ENCODE measurements at regions not wholly inside any gene's neighbourhood (a gene's known extent, or its start where the extent isn't known, plus 50 kb on each side); places are given as distances from the start of the nearest gene placed in this dataset.

DNA sequence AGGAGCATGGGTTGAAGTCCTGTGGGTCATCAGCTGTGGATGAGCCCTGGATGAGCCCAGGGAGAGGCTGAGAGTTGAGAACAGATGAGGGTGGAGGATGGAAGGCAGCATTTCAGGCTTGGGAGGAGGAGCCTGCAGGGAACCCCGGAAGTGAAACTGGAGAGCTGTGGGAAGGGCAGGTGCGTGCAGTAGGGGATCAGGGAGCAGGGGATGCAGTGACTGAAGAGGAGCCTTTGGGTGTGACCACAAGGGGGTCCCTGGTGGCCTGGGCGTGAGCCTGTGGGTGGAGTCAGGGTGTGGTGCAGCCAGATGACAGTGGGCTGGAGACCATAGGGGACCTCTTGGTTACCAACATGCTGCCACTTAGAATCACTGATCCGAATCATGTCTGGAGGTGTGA lies 115.5 kb downstream of the PAPOLA start:
- DNase-seq: no peak

DNA sequence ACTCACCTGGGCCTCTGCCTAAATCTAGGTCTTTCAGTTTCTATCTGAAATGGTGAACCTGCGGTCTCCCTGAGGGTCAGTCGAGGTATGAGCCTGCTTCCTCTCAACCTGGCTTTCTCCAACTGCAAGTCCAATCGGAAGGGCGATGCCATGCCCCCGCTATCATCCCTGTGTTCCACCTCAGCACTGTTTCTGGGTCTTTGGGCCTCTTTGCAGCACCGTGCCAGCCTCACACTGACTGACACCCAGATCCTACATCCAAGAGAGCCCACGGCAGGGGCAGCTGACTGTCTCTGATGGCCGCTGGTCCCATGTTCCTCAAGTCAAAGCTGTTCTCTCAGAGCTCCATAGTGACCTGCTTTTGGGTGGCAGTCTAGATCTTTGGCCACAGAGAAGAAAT lies 120.7 kb downstream of the PAPOLA start:
- no peak for DNase-seq

DNA sequence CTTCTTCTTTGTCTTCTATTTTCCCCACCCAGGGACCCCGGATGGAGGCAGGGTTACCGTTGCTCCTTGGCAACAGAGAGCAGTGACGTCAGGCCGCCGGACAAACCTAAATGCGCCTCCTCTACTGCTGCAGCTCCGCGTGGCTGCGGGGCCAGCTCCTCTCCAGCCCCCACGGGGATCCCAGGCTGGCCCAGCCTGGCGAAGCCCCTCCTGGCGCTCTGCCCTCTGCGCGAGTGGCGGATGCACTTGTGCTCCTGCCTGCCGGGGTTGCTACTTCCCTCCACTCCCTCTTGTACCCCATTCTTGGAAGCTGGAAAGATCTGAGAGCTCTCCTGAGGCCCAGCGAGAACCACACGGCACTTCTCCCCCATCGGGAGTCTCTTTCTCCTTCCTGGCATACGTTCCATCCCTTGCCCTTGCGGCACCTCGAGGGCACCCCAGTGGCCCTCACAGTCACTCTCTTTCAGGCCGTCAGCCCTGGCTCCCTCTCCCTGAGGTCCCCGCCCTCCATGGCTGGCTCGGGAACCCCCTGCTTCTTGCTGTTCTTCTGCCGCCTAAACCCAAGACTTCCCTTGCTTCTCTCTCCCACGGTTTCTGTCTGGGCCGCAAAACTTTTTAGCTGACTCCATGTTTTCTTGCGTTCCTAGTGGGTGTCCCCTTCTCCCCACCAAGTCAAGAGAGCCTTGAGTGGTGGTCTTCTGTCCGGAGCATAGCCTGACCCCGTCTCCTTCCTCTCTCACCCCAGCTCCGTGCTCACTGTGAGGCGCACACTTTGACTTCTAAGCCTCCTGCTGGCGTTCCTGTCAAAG lies 121.7 kb downstream of the PAPOLA start:
- no peak for DNase-seq

DNA sequence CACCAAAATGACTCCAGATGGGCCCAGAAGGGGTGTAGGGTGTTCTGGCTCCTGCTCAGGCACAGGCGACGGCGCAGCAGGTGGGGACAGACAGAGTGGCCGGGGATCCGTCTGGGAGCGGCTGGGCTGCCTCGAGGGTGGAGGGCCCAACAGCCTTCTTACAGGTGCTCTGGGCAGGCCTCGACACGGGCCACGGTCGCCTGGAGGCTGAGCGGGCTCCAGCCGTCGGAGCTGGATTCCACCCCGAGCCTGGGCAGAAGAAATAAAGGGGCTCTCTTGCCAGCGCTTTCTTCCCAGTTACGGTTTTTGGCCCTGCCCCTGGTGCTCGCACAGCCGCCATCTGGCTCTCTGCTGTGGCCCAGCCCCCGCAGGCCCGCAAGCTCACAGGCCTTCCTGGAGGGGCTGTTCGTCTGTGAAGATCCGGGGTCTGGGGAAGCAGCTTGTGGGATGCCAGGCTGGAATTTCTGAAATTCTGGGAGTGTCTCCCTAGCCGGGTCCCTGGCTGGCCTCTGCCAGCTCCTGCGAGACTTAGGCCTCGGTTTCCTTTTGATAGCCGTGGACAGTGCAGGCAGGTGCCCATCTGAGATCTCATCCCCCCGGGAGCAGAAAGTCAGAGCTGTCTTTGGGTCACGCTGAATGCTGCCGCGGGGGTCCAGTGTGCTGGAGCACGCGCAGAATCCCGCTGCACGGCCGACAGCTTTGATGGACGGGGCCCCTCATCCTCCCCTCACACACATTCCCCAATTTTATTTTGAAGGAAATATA lies 122.7 kb downstream of the PAPOLA start:
- no peak for DNase-seq

DNA sequence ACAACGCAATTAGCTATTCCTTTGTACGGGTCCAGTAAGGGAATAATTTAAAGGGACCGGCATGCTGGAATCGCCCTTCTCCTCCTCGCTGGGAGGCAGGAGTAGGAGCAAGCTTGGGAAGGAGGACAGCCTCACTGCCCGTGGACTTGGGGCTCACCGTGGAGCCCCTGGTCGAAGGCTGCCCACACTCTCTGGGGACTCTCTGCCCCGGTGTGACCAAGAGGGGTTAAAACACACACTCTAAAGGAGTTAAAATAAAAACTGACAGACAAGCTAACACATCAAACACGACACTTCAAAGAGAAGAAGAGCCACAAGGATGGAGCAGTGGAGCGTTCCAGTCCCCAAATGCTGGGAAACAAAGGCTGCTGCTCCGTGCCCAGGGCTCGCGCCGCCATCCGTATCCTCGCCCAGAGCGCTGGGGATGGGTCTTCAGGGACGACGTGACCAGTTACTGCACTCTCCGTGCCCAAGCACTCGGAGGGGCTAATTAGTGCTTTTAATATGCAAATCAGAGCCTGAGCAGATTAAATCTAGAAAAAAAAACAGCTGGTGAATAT lies 123.3 kb downstream of the PAPOLA start:
- no peak for DNase-seq

DNA sequence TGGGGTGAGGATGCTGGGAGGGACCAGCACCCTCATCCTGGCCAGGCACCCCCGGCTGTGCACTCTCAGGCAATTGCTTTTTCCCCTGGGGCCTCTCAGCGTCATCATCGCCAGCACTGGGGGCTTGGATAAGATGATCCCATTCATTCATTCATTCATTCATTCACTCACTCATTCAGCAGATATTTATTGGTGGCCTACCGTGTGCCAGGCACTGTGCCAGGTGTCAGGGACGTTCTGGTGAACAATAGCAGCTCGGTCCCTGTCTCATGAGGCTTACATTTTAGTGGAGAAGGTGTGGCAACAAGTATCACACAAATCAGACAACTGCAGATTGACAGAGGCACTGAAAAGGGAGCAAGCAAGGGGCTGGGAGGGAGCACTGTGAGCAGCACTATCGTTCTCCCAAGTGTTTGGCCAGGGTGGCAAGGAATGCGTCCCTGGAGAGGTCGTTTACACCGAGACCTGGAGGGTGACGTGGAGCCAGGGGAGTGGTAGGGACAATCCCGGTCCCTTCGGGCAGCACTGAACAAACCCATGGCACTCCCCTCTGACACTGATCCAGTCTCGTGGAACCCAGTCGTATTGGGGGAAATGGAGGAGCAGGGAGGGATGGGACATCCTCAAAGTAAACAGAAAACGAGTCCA lies 124.1 kb downstream of the PAPOLA start:
- no peak for DNase-seq

DNA sequence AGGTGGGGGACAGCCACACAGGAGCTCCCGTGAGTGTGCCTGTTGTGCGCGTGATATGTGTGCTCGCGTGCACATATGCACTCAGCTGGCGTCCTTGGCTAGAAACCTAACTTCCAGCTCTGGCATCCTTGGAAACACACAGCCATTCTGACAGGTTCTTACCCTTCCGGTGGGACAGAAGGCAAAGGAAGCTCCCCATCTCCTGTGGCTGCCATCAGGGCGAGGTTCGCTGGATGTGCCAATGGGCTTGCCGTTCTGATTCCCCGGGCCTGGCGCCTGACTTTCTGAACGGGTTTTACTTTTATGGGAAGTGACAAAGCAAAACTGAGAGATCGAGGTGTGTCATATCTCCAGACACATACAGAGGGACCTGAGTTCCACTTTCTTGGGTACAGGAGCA lies 124.7 kb downstream of the PAPOLA start:
- DNase-seq: no peak

DNA sequence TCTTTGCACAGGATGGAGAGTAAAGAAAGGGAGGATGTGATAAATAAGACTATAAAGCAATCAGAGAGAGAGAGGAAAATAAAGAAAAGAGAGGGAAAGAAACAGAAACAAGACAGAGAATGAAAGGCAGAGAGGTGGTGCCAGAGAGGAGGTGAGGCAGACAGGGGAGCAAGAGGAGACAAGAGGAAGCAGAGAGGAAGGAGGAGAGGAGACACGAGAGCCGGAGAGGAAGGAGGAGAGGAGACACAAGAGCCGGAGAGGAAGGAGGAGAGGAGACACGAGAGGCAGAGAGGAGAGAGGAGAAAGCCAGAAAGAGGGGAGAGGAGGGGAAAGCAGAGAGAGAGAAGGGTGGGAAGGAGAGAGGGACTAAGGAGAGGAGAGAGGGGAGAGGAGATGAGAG lies 125.2 kb downstream of the PAPOLA start:
- DNase-seq: no peak

DNA sequence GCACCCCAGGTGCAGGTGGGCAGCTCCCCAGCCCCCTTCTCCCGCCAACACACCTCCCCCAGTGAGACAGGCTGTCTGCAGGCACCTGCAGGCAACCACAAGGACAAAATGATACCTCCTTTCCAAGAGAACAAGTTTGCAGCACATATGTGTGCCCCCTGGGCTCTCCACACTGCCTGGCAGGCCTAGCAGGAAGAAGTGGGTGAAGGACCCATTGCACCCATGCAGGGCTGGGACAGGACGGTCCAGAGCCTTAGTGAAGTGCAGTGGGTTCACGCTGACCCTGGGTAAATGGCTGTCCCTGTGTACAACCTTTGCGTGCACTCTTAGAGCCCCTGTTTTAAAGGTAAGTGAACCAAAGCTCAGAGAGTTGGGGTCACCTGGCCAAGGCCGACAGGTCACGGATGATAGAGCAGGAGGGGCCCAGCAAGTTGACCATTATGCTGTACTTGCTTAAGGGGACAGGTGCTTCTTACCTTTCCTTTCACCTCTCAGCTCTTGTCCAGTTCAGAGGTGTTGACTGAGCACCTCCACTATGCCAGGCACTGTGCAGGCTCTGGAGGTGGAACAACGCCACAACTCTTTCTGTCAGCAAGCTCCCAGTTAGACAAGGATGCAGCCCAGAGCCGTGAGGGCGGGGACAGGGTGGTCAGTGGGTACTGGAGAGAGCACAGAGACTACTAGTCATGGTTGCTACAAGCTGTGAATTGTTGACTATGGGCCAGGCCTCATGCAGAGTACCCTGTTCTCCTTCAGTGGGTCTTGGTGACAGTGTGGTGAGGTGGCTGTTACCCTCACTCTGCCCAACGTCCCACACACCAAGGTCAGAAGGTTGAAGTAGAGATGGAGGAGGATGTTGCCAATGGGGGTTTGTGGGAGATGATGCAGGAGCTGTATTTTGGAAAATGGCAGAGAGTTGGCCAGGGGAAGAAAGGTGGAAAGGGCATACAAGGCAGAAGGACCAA lies 125.9 kb downstream of the PAPOLA start:
- DNase-seq: no peak

DNA sequence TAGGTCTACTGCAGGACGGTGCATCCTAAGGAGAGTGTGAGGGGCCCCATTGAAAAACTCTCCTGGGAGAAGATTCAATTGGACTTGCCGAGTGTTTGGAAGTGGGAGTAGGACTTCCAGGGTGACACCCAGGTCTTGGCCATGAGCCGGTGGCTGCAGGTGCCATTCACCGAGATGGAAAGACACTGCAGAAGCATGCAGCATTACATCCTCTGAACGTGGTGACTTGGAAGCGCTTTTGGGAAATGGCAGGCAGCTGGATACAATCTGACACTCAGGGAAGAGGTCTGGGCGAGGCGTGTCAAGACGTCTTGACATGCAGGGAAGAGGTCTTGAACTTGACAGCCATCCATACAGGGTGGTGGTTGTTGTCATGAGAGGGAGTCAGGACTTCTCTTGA lies 126.9 kb downstream of the PAPOLA start:
- DNase-seq: no peak

DNA sequence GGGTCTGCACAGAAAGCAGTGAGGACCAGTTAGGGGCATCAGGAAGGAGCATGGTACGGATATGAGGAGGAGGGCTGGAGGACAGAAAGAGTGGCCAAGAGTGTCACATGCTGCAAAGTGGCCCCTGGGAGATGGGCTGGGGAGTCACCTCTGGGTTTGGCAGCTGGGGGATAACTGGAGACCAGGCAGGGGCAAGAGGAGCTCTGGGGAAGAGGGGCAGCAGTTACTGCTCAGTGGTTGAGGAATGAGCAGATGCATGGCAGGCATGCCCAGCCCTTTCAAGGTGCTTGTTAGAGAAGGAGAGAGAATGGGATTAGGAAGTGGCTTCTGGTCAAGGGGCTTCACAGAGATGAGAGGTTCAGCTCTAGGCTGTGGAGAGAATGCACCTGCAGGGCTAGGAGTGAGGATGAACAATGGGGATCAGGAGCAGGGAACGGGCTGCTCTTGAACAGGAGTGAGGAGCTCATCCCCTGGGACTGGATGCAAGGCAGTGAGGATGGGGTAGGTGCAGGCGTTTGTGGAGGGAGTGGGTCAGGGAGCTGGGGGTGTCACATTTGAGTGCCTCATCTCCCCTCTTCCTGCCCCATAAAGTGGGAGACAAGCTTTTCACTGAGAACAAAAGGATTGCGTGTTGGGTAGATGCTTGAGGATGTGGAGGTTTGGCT lies 127.5 kb downstream of the PAPOLA start:
- DNase-seq: no peak

DNA sequence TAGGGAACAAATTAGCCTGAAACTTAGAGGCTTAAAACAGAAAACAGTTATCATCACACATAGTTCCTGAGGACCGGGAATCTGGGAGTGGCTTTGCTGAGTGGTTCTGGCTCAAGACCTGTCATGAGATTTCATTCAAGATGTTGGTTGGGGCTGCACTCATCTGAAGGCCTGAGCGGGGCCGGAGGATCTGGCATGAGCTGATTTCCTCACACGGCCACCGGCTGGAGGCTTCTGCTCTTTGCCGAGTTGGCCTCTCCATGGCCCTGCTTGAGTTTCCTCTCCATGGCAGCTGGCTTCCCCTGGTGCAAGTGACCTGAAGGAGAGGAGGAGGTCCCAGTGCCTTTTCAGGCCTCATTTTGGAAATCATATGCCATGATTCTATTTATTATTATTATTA lies 128.1 kb downstream of the PAPOLA start:
- DNase-seq: no peak

DNA sequence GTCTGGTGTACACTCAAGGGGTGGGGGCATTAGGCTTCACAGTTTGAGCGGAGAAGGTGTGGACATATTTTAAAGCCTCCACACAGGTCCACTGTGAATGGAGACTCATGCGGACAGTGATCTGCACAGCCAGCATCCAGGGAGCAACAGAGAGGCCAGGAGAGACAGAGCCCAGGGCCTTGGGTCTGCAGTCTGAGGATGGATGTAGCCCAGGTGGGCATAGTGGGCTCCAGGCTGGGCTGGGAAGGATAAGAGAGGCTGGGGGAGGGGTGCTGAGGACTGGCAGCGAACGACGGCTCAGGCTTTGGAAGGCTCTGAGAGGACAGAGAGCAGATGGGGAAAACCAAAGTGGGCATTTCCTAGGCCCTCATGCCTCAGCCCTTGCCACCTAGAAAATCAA lies 128.8 kb downstream of the PAPOLA start:
- no peak for DNase-seq

DNA sequence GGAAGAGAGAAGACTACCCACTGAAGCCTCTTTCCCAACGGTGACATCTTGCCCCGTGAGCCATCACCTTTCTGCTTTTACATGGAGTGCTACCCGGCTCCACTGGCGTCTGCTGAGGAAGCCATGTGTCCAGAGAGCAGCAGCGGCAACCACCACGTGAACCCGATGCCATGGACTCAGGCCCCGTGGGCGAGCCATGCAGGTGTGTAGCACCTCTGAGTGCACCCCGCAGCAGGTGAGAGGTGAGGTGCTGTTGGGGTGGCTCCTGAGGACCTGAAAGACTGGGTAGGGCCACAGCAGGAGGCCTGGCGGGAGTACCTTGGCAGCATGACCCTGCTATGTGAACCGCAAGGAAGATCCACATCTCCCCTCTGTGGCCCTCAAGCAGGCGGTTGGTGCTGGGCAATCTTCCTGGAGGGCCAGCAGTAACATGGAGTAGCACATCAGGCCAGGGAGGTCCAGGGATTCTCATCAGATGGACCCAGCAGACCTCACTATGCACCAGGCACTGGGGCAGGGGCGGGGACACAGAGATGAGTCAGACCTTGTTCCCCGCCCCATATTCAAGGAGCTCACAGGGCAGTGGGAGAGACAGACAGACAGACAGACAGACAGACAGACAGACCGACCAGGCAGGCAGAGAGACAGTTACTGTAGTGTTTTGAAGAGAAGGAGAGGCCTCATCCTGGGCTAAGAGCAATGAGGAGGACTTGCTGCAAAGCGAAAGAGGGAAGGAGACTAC lies 129.6 kb downstream of the PAPOLA start:
- no peak for DNase-seq

DNA sequence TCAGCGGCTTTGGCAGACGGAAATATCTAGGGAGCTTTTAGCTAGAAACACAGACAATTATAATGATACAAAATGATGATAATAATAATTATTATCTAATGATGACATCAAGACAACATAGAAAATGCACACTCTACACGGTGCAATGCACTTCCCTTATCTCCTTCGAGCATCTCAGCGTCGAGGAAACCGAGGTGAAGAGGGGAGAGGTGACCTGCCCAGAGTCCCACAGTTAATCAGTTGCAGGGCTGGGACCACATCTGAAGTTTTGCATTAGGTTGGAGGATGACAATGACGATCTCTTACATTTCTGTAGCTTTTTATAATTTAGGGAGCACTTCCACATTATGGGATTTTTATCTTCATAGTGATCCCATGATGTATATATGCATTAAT lies 130.2 kb downstream of the PAPOLA start:
- no peak for DNase-seq

DNA sequence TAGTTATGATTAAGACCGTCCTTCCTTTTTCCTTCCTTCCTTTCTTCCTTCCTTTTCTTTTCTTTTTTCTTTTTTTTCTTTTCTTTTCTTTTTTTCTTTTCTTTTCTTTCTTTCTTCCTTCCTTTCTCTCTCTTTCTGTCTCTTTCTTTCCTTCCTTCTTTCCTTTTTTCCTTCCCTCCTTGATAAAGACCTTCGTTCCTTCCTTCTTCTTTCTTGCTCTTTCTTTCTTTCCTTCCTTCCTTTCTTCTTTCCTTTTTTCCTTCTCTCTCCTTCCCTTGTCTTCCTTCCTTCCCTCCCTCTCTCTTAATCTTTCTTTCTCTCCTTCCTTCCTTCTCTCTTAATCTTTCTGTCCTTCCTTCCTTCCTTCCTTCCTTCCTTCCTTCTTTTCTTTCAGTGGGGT lies 130.9 kb downstream of the PAPOLA start:
- no peak for DNase-seq

DNA sequence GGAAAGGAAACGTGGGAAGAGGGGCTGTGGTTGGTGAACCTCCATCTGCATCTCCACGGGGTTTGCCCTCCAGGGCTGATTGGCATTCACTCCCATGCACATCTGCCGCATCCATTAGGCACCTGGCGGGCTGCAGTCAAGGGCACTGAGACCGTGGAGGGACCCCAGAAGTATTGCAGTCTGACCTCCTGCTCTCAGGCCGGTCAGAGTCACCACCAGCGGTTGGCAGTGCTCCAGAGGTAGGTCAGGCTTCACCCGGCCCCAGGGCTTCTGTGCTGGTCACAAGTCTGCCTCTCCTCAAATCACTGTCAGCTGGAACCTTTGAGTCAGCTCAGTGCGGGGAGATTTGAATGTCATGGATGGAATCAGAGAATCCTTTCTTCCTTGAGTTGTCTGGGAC lies 132.3 kb downstream of the PAPOLA start:
- no peak for DNase-seq

DNA sequence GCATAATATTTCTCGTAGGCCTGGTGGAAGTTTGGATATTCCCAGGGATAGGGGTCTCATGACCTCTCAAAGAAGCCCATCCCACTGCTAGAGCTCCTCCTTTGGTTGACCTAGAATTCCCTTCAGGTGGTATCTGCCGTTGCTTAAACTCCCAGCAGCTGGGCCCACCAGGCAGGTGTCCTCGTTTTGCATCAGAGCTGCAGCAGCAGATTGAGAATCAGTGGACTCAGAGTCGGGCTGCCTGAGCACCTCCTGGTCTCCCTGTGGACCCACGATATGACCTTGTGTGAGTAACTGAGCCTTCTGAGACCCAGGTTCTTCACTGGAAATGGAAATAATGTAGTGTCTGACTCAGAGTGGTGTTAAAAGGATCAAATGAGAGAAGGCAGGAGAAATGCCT lies 132.7 kb downstream of the PAPOLA start:
- DNase-seq: no peak

DNA sequence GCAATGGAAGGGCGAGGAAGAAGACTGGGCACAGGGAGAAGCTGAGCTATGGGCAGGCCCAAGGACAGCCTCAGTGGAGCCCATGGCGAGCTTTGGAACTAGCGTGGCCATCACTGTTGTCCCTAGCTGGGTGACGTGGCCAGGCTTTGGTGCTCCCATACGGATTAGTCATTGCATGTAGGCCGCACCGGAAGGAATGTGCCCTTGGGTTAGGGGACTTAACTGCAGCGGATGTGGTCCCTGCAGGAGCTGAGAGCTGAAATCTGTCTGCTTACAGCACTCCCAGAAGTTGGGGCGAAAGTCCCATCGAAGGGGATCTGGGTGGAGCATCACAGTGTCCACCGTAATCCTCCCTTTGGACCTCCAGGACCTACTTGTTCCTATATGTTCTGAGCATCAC lies 133.7 kb downstream of the PAPOLA start:
- no peak for DNase-seq

DNA sequence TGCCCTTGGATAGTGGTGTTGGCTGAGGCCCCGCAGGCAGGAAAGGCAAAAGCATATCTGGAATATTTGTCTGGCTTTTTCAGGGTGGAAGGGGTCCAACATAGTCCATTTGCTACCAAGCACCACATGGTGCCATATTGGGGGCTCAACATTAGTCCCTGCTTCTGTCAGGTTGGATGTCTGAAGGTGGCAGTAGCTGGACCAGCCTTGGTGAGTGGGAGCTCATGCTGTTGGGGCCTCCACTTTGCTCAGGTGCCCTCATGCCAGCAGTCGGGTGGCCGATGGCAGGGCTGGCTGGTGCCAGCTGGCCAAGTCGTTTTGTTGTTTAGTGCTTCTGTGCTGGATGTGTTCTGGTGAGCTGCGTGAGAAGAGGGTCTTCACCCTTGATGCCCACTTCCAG lies 135.3 kb downstream of the PAPOLA start:
- no peak for DNase-seq

Measured in renal pelvis (tissue), 1 donor.